Keratinocyte (primary cell): ENCODE measurements at regions not wholly inside any gene's neighbourhood (a gene's known extent, or its start where the extent isn't known, plus 50 kb on each side); places are given as distances from the start of the nearest gene placed in this dataset.

Experiments used
- DNase-seq: peaks from one replicate; pipeline ENCODE4 v3.0.0-alpha.2; 2011; ENCODE audit warnings: low read depth, missing footprints, low spot score
- FAIRE-seq: peaks from 2 replicates; lab custom pipeline; 2011; peaks lifted over from hg19 to GRCh38; lab: Jason Lieb, UNC
- H2AFZ ChIP-seq: 2 replicates; pipeline ENCODE4 v1.6.0; 2012; ENCODE audit warnings: low read length, control low read depth, inconsistent platforms; ENCODE audit not compliant: control insufficient read depth
- H3K27ac ChIP-seq: 2 replicates; pipeline ENCODE4 v1.5.1; 2011; ENCODE audit warnings: low read length; ENCODE audit not compliant: control insufficient read depth, insufficient read depth
- H3K27me3 ChIP-seq: 3 replicates; pipeline ENCODE4 v1.6.0; 2011; ENCODE audit warnings: low read length; ENCODE audit not compliant: control insufficient read depth, insufficient read depth; ENCODE audit errors: extremely low read depth
- H3K36me3 ChIP-seq, 2 experiments: 2 replicates in 1 of 2; 3 replicates in 1 of 2; pipeline ENCODE4 v1.5.1; 2011; ENCODE audit warnings: low read length in 2 of 2, mild to moderate bottlenecking in 1 of 2; ENCODE audit not compliant: control insufficient read depth in 2 of 2, insufficient read depth in 2 of 2; ENCODE audit errors: extremely low read depth in 1 of 2
- H3K4me1 ChIP-seq: 3 replicates; pipeline ENCODE4 v1.5.1; 2011; ENCODE audit warnings: low read length; ENCODE audit not compliant: control insufficient read depth, insufficient read depth; ENCODE audit errors: extremely low read depth
- H3K4me2 ChIP-seq: 3 replicates; pipeline ENCODE4 v1.6.0; 2011; ENCODE audit warnings: low read depth, low read length; ENCODE audit not compliant: control insufficient read depth, insufficient read depth; ENCODE audit errors: extremely low read depth
- H3K4me3 ChIP-seq, 3 experiments: fragments of 200-600 bp in 1 of 3; sonication (generic) in 1 of 3; 2 replicates in 2 of 3; 3 replicates in 1 of 3; pipeline ENCODE4 v1.5.1; 2011 to 2016; ENCODE audit warnings: low read length in 3 of 3, mild to moderate bottlenecking in 3 of 3, control low read depth in 2 of 3, inconsistent platforms in 1 of 3, low read depth in 1 of 3, mixed read lengths in 1 of 3, mixed run types in 1 of 3, moderate library complexity in 1 of 3; ENCODE audit not compliant: control insufficient read depth in 2 of 3, insufficient read depth in 2 of 3; ENCODE audit errors: extremely low read depth in 1 of 3
- H3K79me2 ChIP-seq: 2 replicates; pipeline ENCODE4 v1.6.0; 2012; ENCODE audit warnings: low read length; ENCODE audit not compliant: control insufficient read depth, insufficient read depth
- H3K9ac ChIP-seq: 3 replicates; pipeline ENCODE4 v1.6.0; 2011; ENCODE audit warnings: low read length; ENCODE audit not compliant: control insufficient read depth, insufficient read depth; ENCODE audit errors: extremely low read depth
- H3K9me1 ChIP-seq: 3 replicates; pipeline ENCODE4 v1.6.0; 2011; ENCODE audit warnings: low read length; ENCODE audit not compliant: control insufficient read depth, insufficient read depth; ENCODE audit errors: extremely low read depth
- H3K9me3 ChIP-seq: 2 replicates; pipeline ENCODE4 v1.5.1; 2012; ENCODE audit warnings: low read depth, low read length; ENCODE audit not compliant: control insufficient read depth
- H4K20me1 ChIP-seq: 3 replicates; pipeline ENCODE4 v1.6.0; 2011; ENCODE audit warnings: low read length; ENCODE audit not compliant: control insufficient read depth, insufficient read depth; ENCODE audit errors: extremely low read depth
- CTCF ChIP-seq, 3 experiments: IDR thresholded peaks in 1 of 3; conservative IDR thresholded peaks in 1 of 3; optimal IDR thresholded peaks in 1 of 3; 2 replicates in 2 of 3; 3 replicates in 1 of 3; pipeline versions ENCODE3 to v1.5.1; 2011; ENCODE audit warnings: low read length in 3 of 3, mild to moderate bottlenecking in 3 of 3, moderate library complexity in 2 of 3, control low read depth in 1 of 3, inconsistent platforms in 1 of 3; ENCODE audit not compliant: insufficient read depth in 2 of 3; ENCODE audit errors: extremely low read depth in 1 of 3
- EZH2 ChIP-seq: IDR thresholded peaks from one replicate; pipeline ENCODE4 v1.6.1; 2012; ENCODE audit warnings: inconsistent platforms, mild to moderate bottlenecking, low read length, moderate library complexity
- dilution Hi-C: fragments of 300-500 bp; cut with MboI; formaldehyde crosslinking; loops from one replicate; pipeline ENCODE4 v1.7.0; 2020; ENCODE audit warnings: low sequenced_read_pairs; ENCODE audit not compliant: extremely low pct_ligation_motif_present

- H2AFZ ChIP-seq: no peak overlapping the region
- H3K27me3 ChIP-seq: no peaks in the 10 kb centered on the region
- H3K27ac ChIP-seq: no peak overlapping the region
- no peaks in the 10 kb centered on the region for H3K79me2 ChIP-seq
- DNase-seq: no peak
- dilution Hi-C loops: no loop called here
- TF ChIP-seq CTCF (optimal IDR thresholded peaks at IDR 0.05 in 1 of 3, IDR thresholded peaks at IDR 0.05 in 1 of 3, conservative IDR thresholded peaks at IDR 0.05 in 1 of 3; ENCODE audit: extremely low read depth in 1 of 3, insufficient read depth in 2 of 3, low read length in 3 of 3): no peak
- no peak for TF ChIP-seq EZH2
- H3K9me3 ChIP-seq: no peaks in the 10 kb centered on the region
- no peaks in the 10 kb centered on the region for H3K4me1 ChIP-seq
- no peak overlapping the region for H3K4me2 ChIP-seq
- H3K9ac ChIP-seq: no peak overlapping the region
- FAIRE-seq: no peak
- H4K20me1 ChIP-seq: no peaks in the 10 kb centered on the region
- no peaks in the 10 kb centered on the region for H3K36me3 ChIP-seq
- H3K9me1 ChIP-seq: no peaks in the 10 kb centered on the region
- no peak overlapping the region for H3K4me3 ChIP-seq
These were observed 355.3 kb downstream of the RNF144B start for GRCh38 chr6:18742406-18742805.

DNA sequence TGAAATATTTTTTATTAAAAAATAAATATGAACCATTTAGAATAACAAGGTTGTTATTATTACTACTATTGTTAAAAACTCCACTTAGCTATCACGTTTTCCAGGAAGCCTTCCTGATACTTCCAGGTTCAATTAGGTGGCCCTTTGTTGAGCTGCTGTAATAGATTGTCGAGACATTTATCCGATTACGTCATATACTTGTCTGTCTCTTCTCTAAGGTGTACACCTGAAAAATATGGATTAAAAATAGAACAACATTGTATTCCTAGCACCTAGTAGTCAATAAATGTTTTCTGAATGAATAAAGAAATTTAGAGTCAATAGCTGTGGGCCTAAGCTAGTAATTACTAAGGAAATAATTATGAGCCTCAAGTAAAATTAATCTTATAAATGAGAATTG is 359.6 kb downstream of the RNF144B start:
- Histone ChIP-seq H3K27ac (no peak overlapping the region), H3K4me1 (no peaks in the 10 kb centered on the region), H3K9ac (no peak overlapping the region), H3K4me2 (no peak overlapping the region), H3K4me3 (no peak overlapping the region), H4K20me1 (no peaks in the 10 kb centered on the region), H3K79me2 (no peaks in the 10 kb centered on the region), H3K27me3 (no peaks in the 10 kb centered on the region), H3K9me3 (no peaks in the 10 kb centered on the region), H3K9me1 (no peaks in the 10 kb centered on the region), H3K36me3 (no peaks in the 10 kb centered on the region), H2AFZ (no peak overlapping the region)
- dilution Hi-C loops: no loop called here
- TF ChIP-seq EZH2 (no peak), CTCF (optimal IDR thresholded peaks at IDR 0.05 in 1 of 3, IDR thresholded peaks at IDR 0.05 in 1 of 3, conservative IDR thresholded peaks at IDR 0.05 in 1 of 3; ENCODE audit: extremely low read depth in 1 of 3, insufficient read depth in 2 of 3, low read length in 3 of 3) (no peak)
- no peak for DNase-seq
- FAIRE-seq: no peak
